ENCODE measurements at regions not wholly inside any gene's neighbourhood (a gene's known extent, or its start where the extent isn't known, plus 50 kb on each side); places are given as distances from the start of the nearest gene placed in this dataset.
"Not testable (repeated sequence)": the region's sequence is repeated elsewhere in the genome, so short reads cannot be mapped to it uniquely, and the experiment has no call there.

DNA sequence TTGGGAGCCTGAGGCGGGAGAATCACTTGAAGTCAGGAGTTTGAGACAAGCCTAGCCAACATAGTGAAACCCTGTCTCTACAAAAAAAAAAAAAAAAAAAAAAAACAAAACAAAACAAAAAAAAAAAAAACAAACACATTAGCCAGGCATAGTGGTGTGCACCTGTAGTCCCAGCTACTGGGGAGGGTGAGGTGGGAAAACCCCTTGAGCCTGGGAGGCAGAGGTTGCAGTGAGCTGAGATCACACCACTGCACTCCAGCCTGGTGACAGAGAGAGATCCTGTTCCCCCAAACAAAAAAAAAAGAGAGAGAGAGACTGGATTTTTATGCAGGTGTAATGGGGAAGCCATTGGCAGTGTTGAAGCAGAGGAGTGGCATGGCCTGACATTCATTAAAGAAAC lies 385.7 kb upstream of the TENM3 start:
- not testable (repeated sequence) for TF ChIP-seq EZH2 (IDR thresholded peaks at IDR 0.05; ENCODE audit: borderline replicate concordance, low read depth, low read length, severe bottlenecking); CTCF (IDR thresholded peaks at IDR 0.05; ENCODE audit: borderline replicate concordance, extremely low read depth, low read length, poor library complexity, severe bottlenecking)
